ENCODE measurements at regions not wholly inside any gene's neighbourhood (a gene's known extent, or its start where the extent isn't known, plus 50 kb on each side); places are given as distances from the start of the nearest gene placed in this dataset.

DNA sequence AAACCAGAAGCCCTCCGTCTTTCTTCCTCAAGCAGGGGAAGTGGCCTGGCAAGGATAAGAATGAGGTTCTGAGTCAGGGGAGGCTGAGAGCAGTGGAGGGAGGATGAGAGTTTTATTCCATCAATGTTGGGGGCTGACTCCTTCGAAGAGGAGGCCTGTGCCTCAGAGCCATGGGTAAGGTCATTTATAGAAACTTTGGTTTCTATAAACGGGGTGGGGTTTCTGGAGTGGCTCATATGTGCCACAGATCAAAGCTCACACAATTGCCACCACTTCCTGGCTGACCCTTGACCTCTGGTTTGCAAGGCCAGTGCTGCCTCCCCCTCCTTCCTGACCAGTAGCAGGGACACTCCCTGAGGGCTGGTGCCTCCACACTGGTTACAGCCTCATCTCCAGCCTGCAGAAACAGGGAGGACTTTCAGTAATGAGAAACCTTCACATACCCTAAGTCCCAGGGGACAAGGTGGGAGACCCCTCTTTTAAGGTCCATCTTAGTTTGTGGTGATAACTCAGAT, 166.0 kb downstream of the PDGFRA start:
- DNase-seq (ENCODE audit: low read depth, low spot score) (no peak), FAIRE-seq (no peak)
- H2AFZ ChIP-seq (ENCODE audit: low read depth, low read length): no peak overlapping the region
- no peaks in the 10 kb centered on the region for H3K36me3 ChIP-seq (ENCODE audit: control insufficient read depth in 2 of 2, extremely low read depth in 1 of 2, insufficient read depth in 2 of 2, low read length in 2 of 2)
- no peak overlapping the region for H3K4me2 ChIP-seq (ENCODE audit: insufficient read depth, low read length)
- dilution Hi-C loops (cut with MboI; ENCODE audit: extremely low pct_ligation_motif_present, low sequenced_read_pairs) (no loop called here), intact Hi-C loops (cut with micrococcal nuclease) (no loop called here)
- H3K79me2 ChIP-seq (ENCODE audit: control insufficient read depth, insufficient read depth, low read length): no peaks in the 10 kb centered on the region
- CTCF ChIA-PET: no interaction called here
- H3K9ac ChIP-seq (replicated peaks; ENCODE audit: extremely low read depth, insufficient read depth, low read length): no peak overlapping the region
- no peaks in the 10 kb centered on the region for H3K9me3 ChIP-seq (replicated peaks; ENCODE audit: control insufficient read depth, insufficient read depth, low read length)
- no peak for TF ChIP-seq FOS (IDR thresholded peaks at IDR 0.05; ENCODE audit: borderline replicate concordance, insufficient read depth, low read length)
- no peak for TF ChIP-seq JUN (IDR thresholded peaks at IDR 0.05; ENCODE audit: borderline replicate concordance, insufficient read depth, insufficient read length, low read depth)
- H4K20me1 ChIP-seq (replicated peaks; ENCODE audit: control insufficient read depth, extremely low read depth, insufficient read depth, low read length): no peaks in the 10 kb centered on the region
- H3K27me3 ChIP-seq (ENCODE audit: control insufficient read depth in 2 of 2, insufficient read depth in 2 of 2, low read length in 2 of 2): no peaks in the 10 kb centered on the region
- H3K27ac ChIP-seq (ENCODE audit: insufficient read depth, low read depth, low read length): no peak overlapping the region
- POLR2A ChIA-PET: no interaction called here
- BruUV-seq (replicated peaks): no TSS peak
- no peak overlapping the region for H3K4me3 ChIP-seq (replicated peaks in 1 of 3; ENCODE audit: insufficient read depth in 1 of 3, low read depth in 1 of 3, low read length in 3 of 3)
- no peaks in the 10 kb centered on the region for H3K9me1 ChIP-seq (replicated peaks; ENCODE audit: control insufficient read depth, extremely low read depth, insufficient read depth, low read length)
- H3K4me1 ChIP-seq (ENCODE audit: control insufficient read depth, extremely low read depth, insufficient read depth, low read length): no peaks in the 10 kb centered on the region

GRCh38 chr4:54400188-54400587, 171.1 kb downstream of the PDGFRA start:
- no peak for FAIRE-seq
- DNase-seq (ENCODE audit: low read depth, low spot score): no peak
- no peaks in the 10 kb centered on the region for H3K9me3 ChIP-seq (replicated peaks; ENCODE audit: control insufficient read depth, insufficient read depth, low read length)
- no peak overlapping the region for H3K4me2 ChIP-seq (ENCODE audit: insufficient read depth, low read length)
- H3K79me2 ChIP-seq (ENCODE audit: control insufficient read depth, insufficient read depth, low read length): no peaks in the 10 kb centered on the region
- POLR2A ChIA-PET: no interaction called here
- H3K27ac ChIP-seq (ENCODE audit: insufficient read depth, low read depth, low read length): no peak overlapping the region
- intact Hi-C loops (cut with micrococcal nuclease): no loop called here
- H3K9me1 ChIP-seq (replicated peaks; ENCODE audit: control insufficient read depth, extremely low read depth, insufficient read depth, low read length): no peaks in the 10 kb centered on the region
- CTCF ChIA-PET: interaction anchor here (1.5 kb wide), 1 partner anchor 20 kb away, joined by 4 read pairs; no protein-coding TSS in a partner anchor
- no peaks in the 10 kb centered on the region for H4K20me1 ChIP-seq (replicated peaks; ENCODE audit: control insufficient read depth, extremely low read depth, insufficient read depth, low read length)
- TF ChIP-seq CTCF (IDR thresholded peaks at IDR 0.05; ENCODE audit: extremely low read depth in 1 of 2, insufficient read depth in 1 of 2, low read depth in 1 of 2, low read length in 2 of 2): no peak
- no peak for TF ChIP-seq POLR2A (IDR thresholded peaks at IDR 0.05; ENCODE audit: low read depth, low read length)
- TF ChIP-seq, protein P1, sequence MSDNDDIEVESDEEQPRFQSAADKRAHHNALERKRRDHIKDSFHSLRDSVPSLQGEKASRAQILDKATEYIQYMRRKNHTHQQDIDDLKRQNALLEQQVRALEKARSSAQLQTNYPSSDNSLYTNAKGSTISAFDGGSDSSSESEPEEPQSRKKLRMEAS (IDR thresholded peaks at IDR 0.05; ENCODE audit: insufficient read depth, insufficient read length): no peak
- TF ChIP-seq POLR2AphosphoS5 (IDR thresholded peaks at IDR 0.05; ENCODE audit: insufficient read depth, low read depth, low read length): no peak
- no peak for TF ChIP-seq EZH2 (IDR thresholded peaks at IDR 0.05; ENCODE audit: borderline replicate concordance, low read depth, low read length, severe bottlenecking)
- no peak for TF ChIP-seq JUN (IDR thresholded peaks at IDR 0.05; ENCODE audit: borderline replicate concordance, insufficient read depth, insufficient read length, low read depth)
- TF ChIP-seq FOS (IDR thresholded peaks at IDR 0.05; ENCODE audit: borderline replicate concordance, insufficient read depth, low read length): no peak
- TF ChIP-seq GATA2 (IDR thresholded peaks at IDR 0.05; ENCODE audit: insufficient read depth, insufficient read length, low read depth, low read length): no peak
- TF ChIP-seq MYC (IDR thresholded peaks at IDR 0.05; ENCODE audit: low read depth, low read length): no peak
- no peak overlapping the region for H2AFZ ChIP-seq (ENCODE audit: low read depth, low read length)
- H3K27me3 ChIP-seq (ENCODE audit: control insufficient read depth in 2 of 2, insufficient read depth in 2 of 2, low read length in 2 of 2): no peaks in the 10 kb centered on the region
- H3K4me1 ChIP-seq (ENCODE audit: control insufficient read depth, extremely low read depth, insufficient read depth, low read length): peaks cover 2% of the 10 kb centered on the region
- dilution Hi-C loops (cut with MboI; ENCODE audit: extremely low pct_ligation_motif_present, low sequenced_read_pairs): no loop called here
- no peaks in the 10 kb centered on the region for H3K36me3 ChIP-seq (ENCODE audit: control insufficient read depth in 2 of 2, extremely low read depth in 1 of 2, insufficient read depth in 2 of 2, low read length in 2 of 2)
- H3K4me3 ChIP-seq (replicated peaks in 1 of 3; ENCODE audit: insufficient read depth in 1 of 3, low read depth in 1 of 3, low read length in 3 of 3): no peak overlapping the region
- BruUV-seq (replicated peaks): no TSS peak
- no peak overlapping the region for H3K9ac ChIP-seq (replicated peaks; ENCODE audit: extremely low read depth, insufficient read depth, low read length)
